ENCODE measurements at regions not wholly inside any gene's neighbourhood (a gene's known extent, or its start where the extent isn't known, plus 50 kb on each side); places are given as distances from the start of the nearest gene placed in this dataset. TPM values are rescaled to one million over a fixed set of nuclear protein-coding genes. Genes with fewer than 3 reads are reported as not detected.

DNA sequence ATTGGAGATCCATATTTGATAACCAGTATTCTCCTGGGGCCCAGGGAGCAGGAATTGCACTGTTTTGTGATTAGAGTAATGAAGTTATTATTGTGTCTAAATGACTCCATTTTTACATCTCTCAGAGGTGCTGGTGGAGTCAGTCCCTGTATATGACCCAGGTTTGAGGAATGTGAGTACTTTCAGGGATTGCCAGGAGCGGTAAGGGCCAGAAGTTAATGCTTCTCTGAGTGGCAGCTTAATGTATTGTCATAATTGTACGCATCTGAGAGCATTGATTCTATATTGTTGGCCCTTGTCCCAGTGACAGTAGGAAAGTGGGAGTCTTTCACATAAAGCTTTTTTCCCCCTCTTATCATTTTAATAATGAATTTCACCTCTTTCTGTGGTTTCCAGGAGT, 146.2 kb downstream of the GATB start:
- H3K18ac ChIP-seq (ENCODE audit: low read length) = no peak overlapping the region
- H2AK5ac ChIP-seq (ENCODE audit: low read length) = no peak overlapping the region
- no peak overlapping the region for H3K4me3 ChIP-seq (ENCODE audit: low read length)
- H3K23ac ChIP-seq (ENCODE audit: low read length) = no peak overlapping the region
- no peaks in the 10 kb centered on the region for H3K79me1 ChIP-seq (ENCODE audit: low read length)
- no peak overlapping the region for H3K4me2 ChIP-seq (ENCODE audit: low read length)
- no peak for DNase-seq
- H3K27me3 ChIP-seq (ENCODE audit: insufficient read depth, low read length, poor library complexity) = no peaks in the 10 kb centered on the region
- H3K4me1 ChIP-seq (ENCODE audit: control insufficient read depth, low read depth, low read length) = no peaks in the 10 kb centered on the region
- H2BK5ac ChIP-seq (ENCODE audit: low read length) = no peak overlapping the region
- H4K8ac ChIP-seq (ENCODE audit: low read depth, low read length) = no peak overlapping the region
- H4K5ac ChIP-seq (ENCODE audit: low read length) = no peak overlapping the region
- no peak overlapping the region for H2BK120ac ChIP-seq (ENCODE audit: low read depth, low read length)
- H2BK15ac ChIP-seq (replicated peaks; ENCODE audit: low read depth) = no peak overlapping the region
- no peaks in the 10 kb centered on the region for H3K79me2 ChIP-seq (ENCODE audit: control insufficient read depth, insufficient read depth, low read length)
- no peak overlapping the region for H3K27ac ChIP-seq (ENCODE audit: low read depth, low read length)
- H3K4ac ChIP-seq (ENCODE audit: low read depth, low read length) = no peak overlapping the region
- no CpG with 5 or more reads among the region's 2 CpGs for WGBS (ENCODE audit: extremely low coverage, insufficient coverage, low lambda C conversion rate)
- H3K36me3 ChIP-seq (ENCODE audit: control insufficient read depth, insufficient read depth, low read length) = no peaks in the 10 kb centered on the region
- no peak overlapping the region for H3K9ac ChIP-seq (ENCODE audit: low read length)
- H3K56ac ChIP-seq (ENCODE audit: low read length) = no peak overlapping the region

DNA sequence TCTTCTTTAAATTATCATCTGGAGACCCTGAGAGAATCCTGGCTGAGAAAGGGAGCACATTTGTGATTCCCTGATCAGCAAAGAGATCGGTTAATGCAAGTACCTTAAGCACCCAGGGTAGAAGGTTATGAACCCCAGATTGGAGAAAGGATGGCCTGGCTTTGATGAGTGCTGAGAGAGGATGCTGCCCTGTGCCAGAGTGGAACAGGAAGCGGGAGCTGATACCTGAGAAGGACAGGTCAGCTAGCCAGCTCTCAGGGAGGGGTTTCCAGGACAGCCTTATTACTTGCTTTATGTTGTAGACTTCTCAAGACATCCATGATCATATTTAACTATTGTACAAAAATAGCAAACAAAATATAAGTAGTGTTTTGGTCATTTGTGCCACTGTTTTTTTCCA, 141.9 kb downstream of the GATB start:
- H2BK5ac ChIP-seq (ENCODE audit: low read length) = no peak overlapping the region
- H3K4me2 ChIP-seq (ENCODE audit: low read length) = no peak overlapping the region
- no peak overlapping the region for H4K8ac ChIP-seq (ENCODE audit: low read depth, low read length)
- H2BK15ac ChIP-seq (replicated peaks; ENCODE audit: low read depth) = no peak overlapping the region
- no peak overlapping the region for H3K18ac ChIP-seq (ENCODE audit: low read length)
- no peak overlapping the region for H2BK120ac ChIP-seq (ENCODE audit: low read depth, low read length)
- no peaks in the 10 kb centered on the region for H3K27me3 ChIP-seq (ENCODE audit: insufficient read depth, low read length, poor library complexity)
- DNase-seq = no peak
- no peak overlapping the region for H3K9ac ChIP-seq (ENCODE audit: low read length)
- H3K4me3 ChIP-seq (ENCODE audit: low read length) = no peak overlapping the region
- H3K4me1 ChIP-seq (ENCODE audit: control insufficient read depth, low read depth, low read length) = no peaks in the 10 kb centered on the region
- H3K79me1 ChIP-seq (ENCODE audit: low read length) = no peaks in the 10 kb centered on the region
- no peaks in the 10 kb centered on the region for H3K36me3 ChIP-seq (ENCODE audit: control insufficient read depth, insufficient read depth, low read length)
- H3K27ac ChIP-seq (ENCODE audit: low read depth, low read length) = no peak overlapping the region
- no peak overlapping the region for H3K56ac ChIP-seq (ENCODE audit: low read length)
- no peak overlapping the region for H3K23ac ChIP-seq (ENCODE audit: low read length)
- no peaks in the 10 kb centered on the region for H3K79me2 ChIP-seq (ENCODE audit: control insufficient read depth, insufficient read depth, low read length)
- WGBS (ENCODE audit: extremely low coverage, insufficient coverage, low lambda C conversion rate) = no CpG with 5 or more reads among the region's 2 CpGs
- H2AK5ac ChIP-seq (ENCODE audit: low read length) = no peak overlapping the region
- no peak overlapping the region for H4K5ac ChIP-seq (ENCODE audit: low read length)
- H3K4ac ChIP-seq (ENCODE audit: low read depth, low read length) = no peak overlapping the region

DNA sequence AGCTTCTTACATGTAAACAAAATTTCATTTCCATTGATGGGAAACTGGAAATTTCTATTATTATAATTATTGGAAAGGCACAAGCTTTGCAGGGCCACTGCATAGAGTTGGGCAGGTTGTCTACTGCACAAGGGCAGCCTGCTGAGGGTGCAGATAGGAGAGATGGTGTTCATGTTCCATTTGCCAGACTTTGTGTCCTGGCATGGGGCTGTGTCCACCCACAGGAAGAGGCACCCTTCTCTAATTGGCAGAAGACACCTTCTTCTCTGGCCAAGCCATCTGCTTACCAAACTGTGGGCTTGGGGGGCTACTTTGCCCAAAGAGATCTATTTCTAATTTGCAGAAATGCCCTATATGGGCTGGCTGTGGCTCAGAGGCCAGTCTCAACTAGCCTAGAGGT, 140.7 kb downstream of the GATB start:
- Histone ChIP-seq H3K27me3 (ENCODE audit: insufficient read depth, low read length, poor library complexity) (no peaks in the 10 kb centered on the region), H4K8ac (ENCODE audit: low read depth, low read length) (no peak overlapping the region), H3K4me2 (ENCODE audit: low read length) (no peak overlapping the region), H3K4me1 (ENCODE audit: control insufficient read depth, low read depth, low read length) (no peaks in the 10 kb centered on the region), H3K23ac (ENCODE audit: low read length) (no peak overlapping the region), H3K27ac (ENCODE audit: low read depth, low read length) (no peak overlapping the region), H3K18ac (ENCODE audit: low read length) (no peak overlapping the region), H2BK15ac (replicated peaks; ENCODE audit: low read depth) (no peak overlapping the region), H3K56ac (ENCODE audit: low read length) (no peak overlapping the region), H4K5ac (ENCODE audit: low read length) (no peak overlapping the region), H3K9ac (ENCODE audit: low read length) (no peak overlapping the region), H3K79me1 (ENCODE audit: low read length) (no peaks in the 10 kb centered on the region), H3K79me2 (ENCODE audit: control insufficient read depth, insufficient read depth, low read length) (no peaks in the 10 kb centered on the region), H3K36me3 (ENCODE audit: control insufficient read depth, insufficient read depth, low read length) (no peaks in the 10 kb centered on the region), H2BK5ac (ENCODE audit: low read length) (no peak overlapping the region), H3K4me3 (ENCODE audit: low read length) (no peak overlapping the region), H2BK120ac (ENCODE audit: low read depth, low read length) (no peak overlapping the region), H3K4ac (ENCODE audit: low read depth, low read length) (no peak overlapping the region), H2AK5ac (ENCODE audit: low read length) (no peak overlapping the region)
- DNase-seq = no peak

Small RNAs in the stretch of these regions (small RNA-seq; reads per million reads assigned to genes)
- gene RN7SKP35 (ENCODE audit: insufficient read depth) = not detected
